HG02885 (cell line): ENCODE measurements at regions not wholly inside any gene's neighbourhood (a gene's known extent, or its start where the extent isn't known, plus 50 kb on each side); places are given as distances from the start of the nearest gene placed in this dataset.

Source experiments
- ATAC-seq: cut with Tn5 transposase; IDR thresholded peaks from one replicate; pipeline ENCODE4 v1.9.1; 2021; ENCODE audit warnings: mild to moderate bottlenecking; ENCODE audit not compliant: unreplicated experiment, poor library complexity

GRCh38 chr15:95883064-95883463 is 447.4 kb upstream of the NR2F2 start:
- ATAC-seq, result no peak

GRCh38 chr15:95884276-95884675 is 446.2 kb upstream of the NR2F2 start:
- ATAC-seq, result no peak

- ATAC-seq, result no peak
Observed at GRCh38 chr15:95887666-95888390, 442.7 kb upstream of the NR2F2 start.

- ATAC-seq, result no peak
Observed at GRCh38 chr15:95888762-95889161, 441.7 kb upstream of the NR2F2 start.

- ATAC-seq, result no peak
Observed at GRCh38 chr15:95894407-95894956, 436.0 kb upstream of the NR2F2 start.

GRCh38 chr15:95895508-95895907 is 435.0 kb upstream of the NR2F2 start:
- no peak for ATAC-seq

- ATAC-seq, result no peak
Observed at GRCh38 chr15:95897651-95898050, 432.8 kb upstream of the NR2F2 start.

GRCh38 chr15:95898761-95899160 is 431.7 kb upstream of the NR2F2 start:
- no peak for ATAC-seq

GRCh38 chr15:95901271-95901670 is 429.2 kb upstream of the NR2F2 start:
- no peak for ATAC-seq

GRCh38 chr15:95902606-95903005 is 427.9 kb upstream of the NR2F2 start:
- ATAC-seq, result no peak

- ATAC-seq, result no peak
Observed at GRCh38 chr15:95903352-95903751, 427.1 kb upstream of the NR2F2 start.

GRCh38 chr15:95910643-95911212 is 419.8 kb upstream of the NR2F2 start:
- ATAC-seq, result no peak

GRCh38 chr15:95911570-95912279 is 418.8 kb upstream of the NR2F2 start:
- ATAC-seq, result no peak

GRCh38 chr15:95912280-95912625 is 418.2 kb upstream of the NR2F2 start:
- ATAC-seq, result no peak

- no peak for ATAC-seq
Observed at GRCh38 chr15:95912728-95913127, 417.8 kb upstream of the NR2F2 start.

GRCh38 chr15:95916568-95916967 is 413.9 kb upstream of the NR2F2 start:
- ATAC-seq, result no peak

GRCh38 chr15:95918525-95918924 is 412.0 kb upstream of the NR2F2 start:
- no peak for ATAC-seq

- no peak for ATAC-seq
Observed at GRCh38 chr15:95919460-95919859, 411.0 kb upstream of the NR2F2 start.

GRCh38 chr15:95921404-95921803 is 409.1 kb upstream of the NR2F2 start:
- ATAC-seq, result no peak

GRCh38 chr15:95922431-95922830 is 408.1 kb upstream of the NR2F2 start:
- no peak for ATAC-seq

GRCh38 chr15:95923792-95924191 is 406.7 kb upstream of the NR2F2 start:
- no peak for ATAC-seq
